ENCODE measurements at regions not wholly inside any gene's neighbourhood (a gene's known extent, or its start where the extent isn't known, plus 50 kb on each side); places are given as distances from the start of the nearest gene placed in this dataset.
A peak's percentile ranks its signal among the peaks of the same experiment; 100 is the strongest.
"Not testable (repeated sequence)": the region's sequence is repeated elsewhere in the genome, so short reads cannot be mapped to it uniquely, and the experiment has no call there.

GRCh38 chr2:7094231-7094741, 177.1 kb downstream of the RNF144A start:
- peak; percentile 64 for DNase-seq

GRCh38 chr2:7096726-7097352, 179.6 kb downstream of the RNF144A start:
- no peak for DNase-seq

GRCh38 chr2:7097353-7097895, 180.2 kb downstream of the RNF144A start:
- DNase-seq, result peak; percentile 27

GRCh38 chr2:7098816-7099215, 181.6 kb downstream of the RNF144A start:
- no peak for DNase-seq

GRCh38 chr2:7099687-7100086, 182.5 kb downstream of the RNF144A start:
- not testable (repeated sequence) for DNase-seq

GRCh38 chr2:7102826-7103225, 185.6 kb downstream of the RNF144A start:
- DNase-seq, result no peak

GRCh38 chr2:7108792-7109532, 191.8 kb downstream of the RNF144A start:
- DNase-seq, result no peak

- no peak for DNase-seq
Measured at GRCh38 chr2:7109533-7109885, 192.3 kb downstream of the RNF144A start.

GRCh38 chr2:7111626-7112025, 194.4 kb downstream of the RNF144A start:
- peak; percentile 15 for DNase-seq

GRCh38 chr2:7115364-7115763, 198.2 kb downstream of the RNF144A start:
- no peak for DNase-seq

GRCh38 chr2:7115906-7116305, 198.7 kb downstream of the RNF144A start:
- no peak for DNase-seq

GRCh38 chr2:7116511-7116910, 199.3 kb downstream of the RNF144A start:
- no peak for DNase-seq

- DNase-seq, result no peak
Measured at GRCh38 chr2:7117076-7117475, 199.9 kb downstream of the RNF144A start.

GRCh38 chr2:7118606-7119131, 201.5 kb downstream of the RNF144A start:
- no peak for DNase-seq

- no peak for DNase-seq
Measured at GRCh38 chr2:7119132-7119835, 202.1 kb downstream of the RNF144A start.

- no peak for DNase-seq
Measured at GRCh38 chr2:7121851-7122250, 204.6 kb downstream of the RNF144A start.

GRCh38 chr2:7127156-7127555, 209.9 kb downstream of the RNF144A start:
- DNase-seq, result no peak

GRCh38 chr2:7127687-7128086, 210.5 kb downstream of the RNF144A start:
- DNase-seq, result no peak

GRCh38 chr2:7131261-7131660, 214.0 kb downstream of the RNF144A start:
- DNase-seq, result no peak

- DNase-seq, result no peak
Measured at GRCh38 chr2:7132753-7133152, 215.5 kb downstream of the RNF144A start.

GRCh38 chr2:7133521-7133920, 216.3 kb downstream of the RNF144A start:
- no peak for DNase-seq

GRCh38 chr2:7140306-7140705, 223.1 kb downstream of the RNF144A start:
- no peak for DNase-seq

GRCh38 chr2:7145707-7146106, 228.5 kb downstream of the RNF144A start:
- DNase-seq, result no peak

Measured in kidney glomerular epithelial cell (primary cell).